GM12891 (cell line): ENCODE measurements at regions not wholly inside any gene's neighbourhood (a gene's known extent, or its start where the extent isn't known, plus 50 kb on each side); places are given as distances from the start of the nearest gene placed in this dataset.

ENCODE experiments used
- PAX5 ChIP-seq: IDR thresholded peaks from 2 replicates; pipeline ENCODE4 v1.6.1; 2011; ENCODE audit warnings: low read length, moderate library complexity, mild to moderate bottlenecking; ENCODE audit not compliant: insufficient read depth, severe bottlenecking
- POLR2A ChIP-seq: IDR thresholded peaks from 2 replicates; pipeline ENCODE4 v1.6.1; 2011; ENCODE audit warnings: low read depth, low read length, control low read depth
- POLR2AphosphoS5 ChIP-seq: IDR thresholded peaks from 2 replicates; pipeline ENCODE4 v1.6.1; 2011; ENCODE audit warnings: low read depth, low read length, control low read depth
- POU2F2 ChIP-seq: IDR thresholded peaks from 2 replicates; pipeline ENCODE4 v1.6.1; 2011; ENCODE audit warnings: low read depth, mild to moderate bottlenecking, control low read depth, low read length, moderate library complexity
- SPI1 ChIP-seq: IDR thresholded peaks from 2 replicates; pipeline ENCODE4 v1.6.1; 2011; ENCODE audit warnings: low read depth, low read length, control low read depth
- TAF1 ChIP-seq: IDR thresholded peaks from 2 replicates; pipeline ENCODE4 v1.6.1; 2011; ENCODE audit warnings: low read depth, low read length, control low read depth

- TF ChIP-seq POLR2A = no peak
- no peak for TF ChIP-seq POLR2AphosphoS5
- no peak for TF ChIP-seq TAF1
- no peak for TF ChIP-seq POU2F2
- TF ChIP-seq SPI1 = no peak
- TF ChIP-seq PAX5 = no peak
These were observed 81.3 kb upstream of the MAP3K7 start for GRCh38 chr6:90668141-90668540.
